Right lobe of liver (tissue), 6 donors: ENCODE measurements at regions not wholly inside any gene's neighbourhood (a gene's known extent, or its start where the extent isn't known, plus 50 kb on each side); places are given as distances from the start of the nearest gene placed in this dataset.

Experiments
- ATAC-seq, 4 donors: fragments of 200-7000 bp; cut with Tn5 transposase; one replicate each; pipeline ENCODE4 v1.9.1; 2020; ENCODE audit warnings: mild to moderate bottlenecking in 4 of 4, moderate library complexity in 4 of 4
- DNase-seq, 3 donors: peaks; one replicate each; pipeline ENCODE4 v3.0.0-alpha.2; 2020
- H3K27ac ChIP-seq, 3 donors: fragments of 200-600 bp; one replicate each; pipeline ENCODE4 v1.8.0; 2022
- H3K27me3 ChIP-seq, 2 donors: fragments of 200-600 bp; one replicate each; pipeline ENCODE4 v1.8.0; 2022
- H3K36me3 ChIP-seq, 4 donors: fragments of 200-600 bp; sonication (generic) in 1 of 4; one replicate each; pipeline versions ENCODE4 v1.5.1 to v1.8.0; 2017 to 2022; ENCODE audit warnings: control low read depth in 1 of 4
- H3K4me1 ChIP-seq, 4 donors: fragments of 200-600 bp; sonication (generic) in 1 of 4; one replicate each; pipeline versions ENCODE4 v1.5.1 to v1.8.0; 2017 to 2022; ENCODE audit warnings: control low read depth in 1 of 4
- H3K4me3 ChIP-seq, 3 donors: fragments of 200-600 bp; one replicate each; pipeline ENCODE4 v1.8.0; 2022
- H3K9me3 ChIP-seq, 4 donors: fragments of 200-600 bp; sonication (generic) in 1 of 4; one replicate each; pipeline versions ENCODE4 v1.5.1 to v1.8.0; 2017 to 2022; ENCODE audit warnings: control low read depth in 1 of 4
- POLR2A ChIP-seq: fragments of 450-650 bp; IDR thresholded peaks from one replicate; pipeline ENCODE4 v1.6.1; 2017; ENCODE audit warnings: antibody characterized with exemption, mild to moderate bottlenecking
- WGBS: methylation state at CpG from one replicate; pipeline ENCODE4 v1.1.6; 2018; ENCODE audit warnings: low coverage, low lambda C conversion rate; ENCODE audit not compliant: insufficient coverage; ENCODE audit errors: missing lambda C conversion rate; 5-methylcytosine and 5-hydroxymethylcytosine counted together
- intact Hi-C, 2 donors: fragments of 100-400 bp; cut with DNase I; formaldehyde crosslinking; loops; one replicate each; pipeline versions ENCODE4 v1.11.2 to v1.14.1; 2022
- TF ChIP-seq, protein P1 (sequence below), 4 donors: fragments of 200-600 bp in 3 of 4; fragments of 450-650 bp in 1 of 4; IDR thresholded peaks; one replicate each; pipeline versions ENCODE4 v1.5.1 to v1.8.0; 2016 to 2022; ENCODE audit warnings: antibody characterized with exemption in 4 of 4, mild to moderate bottlenecking in 2 of 4
- donor health status: DM: no; HTN: yes; CAD: no.
- donor health status: DM: no; HTN: no; CAD: no.
- donor health status: DM: no; HTN: no; CAD: no.
- donor health status: DM: no; HTN: yes; CAD: no.
- donor health status: DM: no; HTN: yes; CAD: no.

GRCh38 chr9:71237051-71237450 is 115.6 kb upstream of the TRPM3 start:
- Histone ChIP-seq H3K27ac (no peak overlapping the region), H3K9me3 (no peaks in the 10 kb centered on the region), H3K4me1 (no peaks in the 10 kb centered on the region), H3K4me3 (no peak overlapping the region), H3K36me3 (no peaks in the 10 kb centered on the region), H3K27me3 (no peaks in the 10 kb centered on the region)
- TF ChIP-seq, protein P1, sequence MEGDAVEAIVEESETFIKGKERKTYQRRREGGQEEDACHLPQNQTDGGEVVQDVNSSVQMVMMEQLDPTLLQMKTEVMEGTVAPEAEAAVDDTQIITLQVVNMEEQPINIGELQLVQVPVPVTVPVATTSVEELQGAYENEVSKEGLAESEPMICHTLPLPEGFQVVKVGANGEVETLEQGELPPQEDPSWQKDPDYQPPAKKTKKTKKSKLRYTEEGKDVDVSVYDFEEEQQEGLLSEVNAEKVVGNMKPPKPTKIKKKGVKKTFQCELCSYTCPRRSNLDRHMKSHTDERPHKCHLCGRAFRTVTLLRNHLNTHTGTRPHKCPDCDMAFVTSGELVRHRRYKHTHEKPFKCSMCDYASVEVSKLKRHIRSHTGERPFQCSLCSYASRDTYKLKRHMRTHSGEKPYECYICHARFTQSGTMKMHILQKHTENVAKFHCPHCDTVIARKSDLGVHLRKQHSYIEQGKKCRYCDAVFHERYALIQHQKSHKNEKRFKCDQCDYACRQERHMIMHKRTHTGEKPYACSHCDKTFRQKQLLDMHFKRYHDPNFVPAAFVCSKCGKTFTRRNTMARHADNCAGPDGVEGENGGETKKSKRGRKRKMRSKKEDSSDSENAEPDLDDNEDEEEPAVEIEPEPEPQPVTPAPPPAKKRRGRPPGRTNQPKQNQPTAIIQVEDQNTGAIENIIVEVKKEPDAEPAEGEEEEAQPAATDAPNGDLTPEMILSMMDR (IDR thresholded peaks at IDR 0.05): no peak
- no peak for TF ChIP-seq POLR2A
- intact Hi-C loops: no loop called here
- DNase-seq: no peak
- no peak for ATAC-seq

GRCh38 chr9:71233646-71234045 is 112.2 kb upstream of the TRPM3 start:
- no peaks in the 10 kb centered on the region for H3K27me3 ChIP-seq
- H3K27ac ChIP-seq: no peak overlapping the region
- intact Hi-C loops: no loop called here
- WGBS: 57% methylated on average over 1 of the region's 1 CpG
- H3K4me1 ChIP-seq: no peaks in the 10 kb centered on the region
- TF ChIP-seq, protein P1 (IDR thresholded peaks at IDR 0.05): no peak
- TF ChIP-seq POLR2A: no peak
- no peaks in the 10 kb centered on the region for H3K36me3 ChIP-seq
- ATAC-seq (no peak), DNase-seq (no peak)
- no peaks in the 10 kb centered on the region for H3K9me3 ChIP-seq
- no peak overlapping the region for H3K4me3 ChIP-seq

DNA sequence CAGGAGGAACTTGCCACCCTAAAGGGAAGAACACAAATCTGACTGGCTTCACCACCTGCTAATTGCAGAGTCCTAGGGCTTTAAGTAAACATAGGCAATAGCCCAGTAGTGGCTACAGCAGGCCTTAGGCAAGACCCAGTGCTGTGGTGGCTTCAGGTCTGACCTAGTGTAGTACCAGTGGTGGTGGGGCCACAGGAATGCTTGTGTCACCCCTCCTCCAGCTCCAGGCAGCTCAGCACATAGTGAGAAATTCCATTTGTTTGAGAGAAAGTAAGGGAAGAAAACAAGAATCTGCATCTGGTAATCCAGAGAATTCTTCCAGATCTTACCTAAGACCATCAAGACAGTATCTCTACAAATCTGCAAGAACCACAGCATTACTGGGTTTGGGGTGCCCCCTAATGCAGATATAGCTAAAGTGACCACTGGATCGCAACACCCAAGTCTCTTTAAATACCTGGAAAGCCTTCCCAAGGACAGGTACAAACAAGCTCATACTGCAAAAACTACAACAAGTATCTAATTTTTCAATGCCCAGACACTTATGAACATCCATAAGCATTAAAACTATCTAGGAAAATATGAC is 102.6 kb upstream of the TRPM3 start:
- H3K4me1 ChIP-seq: no peaks in the 10 kb centered on the region
- WGBS: 100% methylated on average over 1 of the region's 1 CpG
- ATAC-seq: peak in 1 of 4 donors; percentile 29

GRCh38 chr9:71218774-71219173 is 97.4 kb upstream of the TRPM3 start:
- no peaks in the 10 kb centered on the region for H3K9me3 ChIP-seq
- no peaks in the 10 kb centered on the region for H3K4me1 ChIP-seq
- ATAC-seq (no peak), DNase-seq (no peak)
- no peak for TF ChIP-seq POLR2A
- TF ChIP-seq, protein P1 (IDR thresholded peaks at IDR 0.05): no peak
- H3K27me3 ChIP-seq: no peaks in the 10 kb centered on the region
- WGBS: 68% methylated on average over 4 of the region's 4 CpGs
- intact Hi-C loops: no loop called here
- no peak overlapping the region for H3K27ac ChIP-seq
- H3K4me3 ChIP-seq: no peak overlapping the region
- H3K36me3 ChIP-seq: no peaks in the 10 kb centered on the region

More for the DNA sequence above, 102.6 kb upstream of the TRPM3 start:
- Histone ChIP-seq H3K4me3 (no peak overlapping the region), H3K9me3 (no peaks in the 10 kb centered on the region), H3K27ac (no peak overlapping the region), H3K27me3 (no peaks in the 10 kb centered on the region), H3K36me3 (no peaks in the 10 kb centered on the region)
- DNase-seq: no peak
- TF ChIP-seq, protein P1 (IDR thresholded peaks at IDR 0.05): peak in 2 of 4 donors; percentile 14 to 18
- no peak for TF ChIP-seq POLR2A
- intact Hi-C loops: no loop called here

DNA sequence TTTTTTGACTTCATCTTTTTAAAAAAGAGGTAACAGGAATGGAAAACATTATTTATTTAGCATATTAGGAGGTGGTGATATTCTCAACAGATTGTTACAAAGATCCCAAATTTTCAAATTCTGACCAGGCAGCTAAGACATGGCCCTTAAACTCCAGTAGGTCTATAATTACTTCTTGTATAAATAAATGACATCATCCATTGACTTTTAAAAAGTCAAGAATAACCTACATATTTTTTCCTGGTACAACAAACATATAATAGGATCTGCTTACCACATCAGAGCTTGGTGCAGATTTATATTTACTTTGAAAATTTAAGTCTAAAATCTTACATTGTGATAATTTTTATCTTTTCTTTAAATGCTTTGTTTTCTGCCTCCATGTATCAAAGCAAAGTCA is 92.2 kb upstream of the TRPM3 start:
- intact Hi-C loops: no loop called here
- Histone ChIP-seq H3K27ac (no peak overlapping the region), H3K4me1 (no peaks in the 10 kb centered on the region), H3K9me3 (no peaks in the 10 kb centered on the region), H3K4me3 (no peak overlapping the region), H3K36me3 (no peaks in the 10 kb centered on the region), H3K27me3 (no peaks in the 10 kb centered on the region)
- TF ChIP-seq, protein P1 (IDR thresholded peaks at IDR 0.05): no peak
- no peak for TF ChIP-seq POLR2A
- no peak for ATAC-seq
- DNase-seq: no peak
